ENCODE measurements at regions not wholly inside any gene's neighbourhood (a gene's known extent, or its start where the extent isn't known, plus 50 kb on each side); places are given as distances from the start of the nearest gene placed in this dataset.
"Not testable (repeated sequence)": the region's sequence is repeated elsewhere in the genome, so short reads cannot be mapped to it uniquely, and the experiment has no call there.

DNA sequence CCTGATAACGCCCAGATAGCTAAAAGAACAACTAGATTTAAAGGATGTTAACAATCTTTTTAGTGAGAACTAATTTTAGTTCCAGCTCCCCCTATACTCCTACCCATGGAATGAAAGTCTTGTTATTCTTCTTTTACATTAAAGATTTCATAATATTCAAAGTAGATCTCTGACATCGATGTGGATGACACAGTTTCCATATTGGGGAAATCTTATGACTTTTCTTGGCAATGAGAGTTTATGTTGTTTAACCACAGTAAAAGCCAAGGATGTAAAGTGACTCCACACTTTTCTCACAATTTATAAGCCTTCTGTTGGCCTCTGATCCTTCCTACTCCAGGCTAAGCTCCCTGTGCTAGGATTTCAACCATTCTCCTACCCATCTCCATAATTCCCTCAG, 332.6 kb upstream of the KCNMB2 start:
- Histone ChIP-seq H3K9me3 (ENCODE audit: low read depth, low read length, poor library complexity, severe bottlenecking) (no peaks in the 10 kb centered on the region), H3K4me1 (ENCODE audit: insufficient read depth, low read length, poor library complexity, severe bottlenecking) (peaks cover 27% of the 10 kb centered on the region), H3K27me3 (replicated peaks; ENCODE audit: insufficient read depth, low read depth, low read length, poor library complexity) (no peaks in the 10 kb centered on the region), H3K4me3 (ENCODE audit: low read depth, low read length, poor library complexity, severe bottlenecking) (no peak overlapping the region), H3K36me3 (ENCODE audit: insufficient read depth, low read length, poor library complexity, severe bottlenecking) (no peaks in the 10 kb centered on the region), H3K27ac (ENCODE audit: low read depth, low read length, poor library complexity, severe bottlenecking) (no peak overlapping the region)
- POLR2A ChIA-PET (ENCODE audit: low non-redundant PET): no interaction called here
- BruUV-seq (replicated peaks): no TSS peak
- intact Hi-C loops (cut with micrococcal nuclease; ENCODE audit: unreplicated experiment): no loop called here
- CTCF ChIA-PET: no interaction called here
- no peak for DNase-seq (ENCODE audit: low spot score)
- TF ChIP-seq, protein P1, sequence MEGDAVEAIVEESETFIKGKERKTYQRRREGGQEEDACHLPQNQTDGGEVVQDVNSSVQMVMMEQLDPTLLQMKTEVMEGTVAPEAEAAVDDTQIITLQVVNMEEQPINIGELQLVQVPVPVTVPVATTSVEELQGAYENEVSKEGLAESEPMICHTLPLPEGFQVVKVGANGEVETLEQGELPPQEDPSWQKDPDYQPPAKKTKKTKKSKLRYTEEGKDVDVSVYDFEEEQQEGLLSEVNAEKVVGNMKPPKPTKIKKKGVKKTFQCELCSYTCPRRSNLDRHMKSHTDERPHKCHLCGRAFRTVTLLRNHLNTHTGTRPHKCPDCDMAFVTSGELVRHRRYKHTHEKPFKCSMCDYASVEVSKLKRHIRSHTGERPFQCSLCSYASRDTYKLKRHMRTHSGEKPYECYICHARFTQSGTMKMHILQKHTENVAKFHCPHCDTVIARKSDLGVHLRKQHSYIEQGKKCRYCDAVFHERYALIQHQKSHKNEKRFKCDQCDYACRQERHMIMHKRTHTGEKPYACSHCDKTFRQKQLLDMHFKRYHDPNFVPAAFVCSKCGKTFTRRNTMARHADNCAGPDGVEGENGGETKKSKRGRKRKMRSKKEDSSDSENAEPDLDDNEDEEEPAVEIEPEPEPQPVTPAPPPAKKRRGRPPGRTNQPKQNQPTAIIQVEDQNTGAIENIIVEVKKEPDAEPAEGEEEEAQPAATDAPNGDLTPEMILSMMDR (conservative IDR thresholded peaks at IDR 0.05; ENCODE audit: low read depth, low read length): no peak
- no peak for TF ChIP-seq EZH2 (IDR thresholded peaks at IDR 0.05; ENCODE audit: borderline replicate concordance, low read depth, low read length, poor library complexity, severe bottlenecking)

DNA sequence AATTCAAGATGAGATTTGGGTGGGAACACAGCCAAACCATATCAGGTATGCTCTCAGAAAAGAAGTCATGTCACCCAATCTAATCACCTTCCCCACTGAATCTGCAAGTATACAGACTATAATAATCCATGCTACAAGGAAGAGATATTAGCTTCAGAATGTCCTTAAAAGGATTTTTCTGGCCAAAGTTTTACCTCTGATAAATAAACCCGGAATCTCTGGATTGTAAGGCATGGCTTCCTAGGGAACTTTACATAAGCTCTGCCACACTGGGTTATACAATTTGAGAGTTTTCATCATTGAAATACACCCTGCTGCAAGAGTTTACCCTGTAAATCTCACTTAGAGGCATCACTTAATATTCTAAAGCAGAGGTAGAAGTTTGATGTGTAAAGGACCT, 330.5 kb upstream of the KCNMB2 start:
- ChIA-PET POLR2A (ENCODE audit: low non-redundant PET) (no interaction called here), CTCF (no interaction called here)
- Histone ChIP-seq H3K27ac (ENCODE audit: low read depth, low read length, poor library complexity, severe bottlenecking) (no peak overlapping the region), H3K4me3 (ENCODE audit: low read depth, low read length, poor library complexity, severe bottlenecking) (no peak overlapping the region), H3K4me1 (ENCODE audit: insufficient read depth, low read length, poor library complexity, severe bottlenecking) (peaks cover 27% of the 10 kb centered on the region), H3K9me3 (ENCODE audit: low read depth, low read length, poor library complexity, severe bottlenecking) (no peaks in the 10 kb centered on the region), H3K36me3 (ENCODE audit: insufficient read depth, low read length, poor library complexity, severe bottlenecking) (no peaks in the 10 kb centered on the region), H3K27me3 (replicated peaks; ENCODE audit: insufficient read depth, low read depth, low read length, poor library complexity) (no peaks in the 10 kb centered on the region)
- BruUV-seq (replicated peaks): no TSS peak
- TF ChIP-seq EZH2 (IDR thresholded peaks at IDR 0.05; ENCODE audit: borderline replicate concordance, low read depth, low read length, poor library complexity, severe bottlenecking): no peak
- TF ChIP-seq, protein P1 (conservative IDR thresholded peaks at IDR 0.05; ENCODE audit: low read depth, low read length): no peak
- intact Hi-C loops (cut with micrococcal nuclease; ENCODE audit: unreplicated experiment): no loop called here
- no peak for DNase-seq (ENCODE audit: low spot score)

DNA sequence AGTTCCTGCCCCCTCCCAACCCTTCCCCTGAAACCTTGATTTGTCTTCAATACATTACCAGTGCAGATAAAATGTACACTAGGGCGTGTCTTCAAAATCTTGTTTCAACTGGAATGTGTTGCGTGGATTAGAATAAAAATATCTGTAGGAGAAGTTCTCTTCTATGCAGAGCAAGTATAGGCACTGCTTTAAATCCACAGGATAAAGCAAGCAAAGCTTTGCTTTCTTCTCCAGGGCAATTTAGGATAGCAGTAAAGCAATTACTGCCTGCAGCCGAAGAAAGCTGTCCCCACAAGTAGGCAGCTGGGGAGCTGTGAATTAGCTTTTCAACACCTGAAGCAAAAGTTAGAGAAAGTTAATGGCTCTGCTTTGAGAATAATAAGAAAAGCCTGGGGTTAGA, 329.7 kb upstream of the KCNMB2 start:
- Histone ChIP-seq H3K27ac (ENCODE audit: low read depth, low read length, poor library complexity, severe bottlenecking) (no peak overlapping the region), H3K27me3 (replicated peaks; ENCODE audit: insufficient read depth, low read depth, low read length, poor library complexity) (no peaks in the 10 kb centered on the region), H3K4me1 (ENCODE audit: insufficient read depth, low read length, poor library complexity, severe bottlenecking) (peaks cover 23% of the 10 kb centered on the region), H3K9me3 (ENCODE audit: low read depth, low read length, poor library complexity, severe bottlenecking) (no peaks in the 10 kb centered on the region), H3K4me3 (ENCODE audit: low read depth, low read length, poor library complexity, severe bottlenecking) (no peak overlapping the region), H3K36me3 (ENCODE audit: insufficient read depth, low read length, poor library complexity, severe bottlenecking) (no peaks in the 10 kb centered on the region)
- CTCF ChIA-PET: no interaction called here
- POLR2A ChIA-PET (ENCODE audit: low non-redundant PET): no interaction called here
- intact Hi-C loops (cut with micrococcal nuclease; ENCODE audit: unreplicated experiment): no loop called here
- no peak for DNase-seq (ENCODE audit: low spot score)
- TF ChIP-seq, protein P1 (conservative IDR thresholded peaks at IDR 0.05; ENCODE audit: low read depth, low read length): no peak
- no peak for TF ChIP-seq EZH2 (IDR thresholded peaks at IDR 0.05; ENCODE audit: borderline replicate concordance, low read depth, low read length, poor library complexity, severe bottlenecking)
- no TSS peak for BruUV-seq (replicated peaks)

DNA sequence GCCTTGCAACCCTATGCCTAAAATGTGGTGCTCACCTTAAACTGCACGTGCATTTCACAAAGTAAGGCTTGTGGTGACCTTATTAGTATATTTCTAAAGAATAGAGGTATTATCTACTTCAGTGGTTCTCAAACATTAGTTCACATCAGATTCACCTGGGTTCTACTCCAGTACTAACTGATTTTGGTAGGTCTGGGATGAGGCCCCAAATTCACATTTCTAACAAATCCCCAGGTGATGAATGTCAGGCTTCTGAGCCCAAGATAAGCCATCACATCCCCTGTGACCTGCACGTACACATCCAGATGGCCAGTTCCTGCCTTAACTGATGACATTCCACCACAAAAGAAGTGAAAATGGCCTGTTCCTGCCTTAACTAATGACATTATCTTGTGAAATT, 329.1 kb upstream of the KCNMB2 start:
- H3K27me3 ChIP-seq (replicated peaks; ENCODE audit: insufficient read depth, low read depth, low read length, poor library complexity); DNase-seq (ENCODE audit: low spot score); intact Hi-C loops (cut with micrococcal nuclease; ENCODE audit: unreplicated experiment); CTCF ChIA-PET; H3K4me3 ChIP-seq (ENCODE audit: low read depth, low read length, poor library complexity, severe bottlenecking); H3K27ac ChIP-seq (ENCODE audit: low read depth, low read length, poor library complexity, severe bottlenecking); H3K9me3 ChIP-seq (ENCODE audit: low read depth, low read length, poor library complexity, severe bottlenecking); BruUV-seq (replicated peaks); H3K36me3 ChIP-seq (ENCODE audit: insufficient read depth, low read length, poor library complexity, severe bottlenecking); POLR2A ChIA-PET (ENCODE audit: low non-redundant PET): not testable (repeated sequence)
- peaks cover 16% of the 10 kb centered on the region for H3K4me1 ChIP-seq (ENCODE audit: insufficient read depth, low read length, poor library complexity, severe bottlenecking)

DNA sequence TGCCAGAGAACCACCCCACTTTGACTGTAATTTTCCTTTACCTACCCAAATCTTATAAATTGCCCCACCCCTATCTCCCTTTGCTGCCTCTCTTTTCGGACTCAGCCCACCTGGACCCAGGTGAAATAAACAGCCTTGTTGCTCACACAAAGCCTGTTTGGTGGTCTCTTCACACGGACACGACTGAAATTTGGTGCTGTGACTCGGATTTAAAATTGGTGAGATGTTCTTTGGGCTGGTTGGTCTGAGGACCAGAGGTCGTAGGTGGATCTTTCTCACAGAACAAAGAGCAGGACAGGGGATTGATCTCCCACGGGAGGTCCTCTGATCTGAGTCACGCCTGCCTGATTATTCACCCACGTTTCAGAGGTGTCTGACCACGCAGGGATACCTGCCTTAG, 328.6 kb upstream of the KCNMB2 start:
- H3K27ac ChIP-seq (ENCODE audit: low read depth, low read length, poor library complexity, severe bottlenecking); BruUV-seq (replicated peaks); H3K4me3 ChIP-seq (ENCODE audit: low read depth, low read length, poor library complexity, severe bottlenecking); intact Hi-C loops (cut with micrococcal nuclease; ENCODE audit: unreplicated experiment); H3K9me3 ChIP-seq (ENCODE audit: low read depth, low read length, poor library complexity, severe bottlenecking); H3K27me3 ChIP-seq (replicated peaks; ENCODE audit: insufficient read depth, low read depth, low read length, poor library complexity); H3K36me3 ChIP-seq (ENCODE audit: insufficient read depth, low read length, poor library complexity, severe bottlenecking); POLR2A ChIA-PET (ENCODE audit: low non-redundant PET); DNase-seq (ENCODE audit: low spot score); CTCF ChIA-PET: not testable (repeated sequence)
- H3K4me1 ChIP-seq (ENCODE audit: insufficient read depth, low read length, poor library complexity, severe bottlenecking): peaks cover 12% of the 10 kb centered on the region

DNA sequence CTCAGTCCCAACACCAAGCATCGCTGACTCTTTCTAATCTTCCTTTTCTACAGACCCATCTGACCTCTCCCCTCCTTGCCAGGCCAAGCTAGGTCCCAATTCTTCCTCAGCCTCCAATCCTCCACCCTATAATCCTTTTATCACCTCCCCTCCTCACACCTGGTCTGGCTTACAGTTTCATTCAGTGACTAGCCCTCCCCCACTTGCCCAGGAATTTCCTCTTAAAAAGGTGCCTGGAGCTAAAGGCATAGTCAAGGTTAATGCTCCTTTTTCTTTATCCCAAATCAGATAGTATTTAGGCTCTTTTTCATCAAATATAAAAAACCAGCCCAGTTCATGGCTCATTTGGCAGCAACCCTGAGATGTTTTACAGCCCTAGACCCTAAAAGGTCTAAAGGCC, 327.1 kb upstream of the KCNMB2 start:
- H3K4me1 ChIP-seq (ENCODE audit: insufficient read depth, low read length, poor library complexity, severe bottlenecking); DNase-seq (ENCODE audit: low spot score); H3K27me3 ChIP-seq (replicated peaks; ENCODE audit: insufficient read depth, low read depth, low read length, poor library complexity); H3K36me3 ChIP-seq (ENCODE audit: insufficient read depth, low read length, poor library complexity, severe bottlenecking); H3K9me3 ChIP-seq (ENCODE audit: low read depth, low read length, poor library complexity, severe bottlenecking); H3K4me3 ChIP-seq (ENCODE audit: low read depth, low read length, poor library complexity, severe bottlenecking); H3K27ac ChIP-seq (ENCODE audit: low read depth, low read length, poor library complexity, severe bottlenecking); BruUV-seq (replicated peaks); POLR2A ChIA-PET (ENCODE audit: low non-redundant PET); CTCF ChIA-PET; intact Hi-C loops (cut with micrococcal nuclease; ENCODE audit: unreplicated experiment): not testable (repeated sequence)

Data from A673 (cell line).